ENCODE measurements at regions not wholly inside any gene's neighbourhood (a gene's known extent, or its start where the extent isn't known, plus 50 kb on each side); places are given as distances from the start of the nearest gene placed in this dataset.
"Not testable (repeated sequence)": the region's sequence is repeated elsewhere in the genome, so short reads cannot be mapped to it uniquely, and the experiment has no call there.

GRCh38 chr3:20316238-20316637 lies 130.2 kb upstream of the SGO1 start:
- no peak for DNase-seq

GRCh38 chr3:20310629-20311028 lies 124.6 kb upstream of the SGO1 start:
- no peak for DNase-seq

GRCh38 chr3:20307383-20307782 lies 121.4 kb upstream of the SGO1 start:
- no peak for DNase-seq

GRCh38 chr3:20305647-20306046 lies 119.6 kb upstream of the SGO1 start:
- no peak for DNase-seq

- DNase-seq, result no peak
Observed at GRCh38 chr3:20302766-20303165, 116.8 kb upstream of the SGO1 start.

- no peak for DNase-seq
Observed at GRCh38 chr3:20288050-20288449, 102.0 kb upstream of the SGO1 start.

GRCh38 chr3:20280257-20280656 lies 94.3 kb upstream of the SGO1 start:
- DNase-seq, result no peak

GRCh38 chr3:20265977-20266376 lies 80.0 kb upstream of the SGO1 start:
- DNase-seq, result not testable (repeated sequence)

- DNase-seq, result no peak
Observed at GRCh38 chr3:20264900-20265567, 79.0 kb upstream of the SGO1 start.

GRCh38 chr3:20258371-20258770 lies 72.4 kb upstream of the SGO1 start:
- DNase-seq, result no peak

- DNase-seq, result no peak
Observed at GRCh38 chr3:20256144-20256543, 70.1 kb upstream of the SGO1 start.

- DNase-seq, result no peak
Observed at GRCh38 chr3:20254268-20255117, 68.5 kb upstream of the SGO1 start.

- no peak for DNase-seq
Observed at GRCh38 chr3:20250786-20251185, 64.8 kb upstream of the SGO1 start.

- DNase-seq, result no peak
Observed at GRCh38 chr3:20250314-20250713, 64.3 kb upstream of the SGO1 start.

GRCh38 chr3:20246662-20247061 lies 60.7 kb upstream of the SGO1 start:
- DNase-seq, result no peak

- no peak for DNase-seq
Observed at GRCh38 chr3:20245781-20246180, 59.8 kb upstream of the SGO1 start.

- no peak for DNase-seq
Observed at GRCh38 chr3:20240154-20240883, 54.3 kb upstream of the SGO1 start.

GRCh38 chr3:20238199-20238598 lies 52.2 kb upstream of the SGO1 start:
- DNase-seq, result not testable (repeated sequence)

GRCh38 chr3:20236603-20237002 lies 50.6 kb upstream of the SGO1 start:
- DNase-seq, result no peak

All from NCI-H748 treated with DMSO at 0.1 percent for 48 hours (cell line).